ENCODE measurements at regions not wholly inside any gene's neighbourhood (a gene's known extent, or its start where the extent isn't known, plus 50 kb on each side); places are given as distances from the start of the nearest gene placed in this dataset.

DNA sequence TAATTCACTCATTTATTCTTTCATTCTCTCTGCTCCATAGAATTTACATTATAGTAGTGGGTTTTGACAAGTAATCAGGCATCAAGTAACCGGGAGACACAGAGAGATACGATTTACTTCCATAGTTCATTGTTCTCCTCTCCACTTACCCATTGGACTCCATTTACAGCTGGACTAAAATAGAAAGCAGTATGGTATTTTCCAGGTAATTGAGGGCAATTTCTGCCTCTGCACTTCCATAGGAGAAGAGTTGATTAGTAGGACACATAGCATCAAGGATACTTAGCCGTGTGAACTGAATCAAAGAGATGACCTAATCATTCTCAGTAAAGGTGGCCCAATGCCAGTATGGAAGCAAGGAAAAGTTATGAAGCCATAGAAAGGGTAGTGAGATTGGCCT, 244.4 kb downstream of the COX7C start:
- TF ChIP-seq CTCF (conservative IDR thresholded peaks at IDR 0.05; ENCODE audit: low read depth in 2 of 2) (no peak), POLR2AphosphoS5 (IDR thresholded peaks at IDR 0.05; ENCODE audit: low read depth) (no peak), EZH2phosphoT487 (IDR thresholded peaks at IDR 0.05; ENCODE audit: unreplicated experiment) (no peak), ZNF331 (CRISPR knock-in tag; IDR thresholded peaks at IDR 0.05; ENCODE audit: low read depth) (no peak), ETS1 (IDR thresholded peaks at IDR 0.05) (no peak), CREB1 (CRISPR knock-in tag; IDR thresholded peaks at IDR 0.05; ENCODE audit: low read depth) (no peak), EZH2 (IDR thresholded peaks at IDR 0.05; ENCODE audit: low read depth, unreplicated experiment) (no peak), ZNF114 (CRISPR knock-in tag; IDR thresholded peaks at IDR 0.05) (no peak), JUNB (IDR thresholded peaks at IDR 0.05; ENCODE audit: unreplicated experiment) (no peak), NANOG (IDR thresholded peaks at IDR 0.05; ENCODE audit: borderline replicate concordance) (no peak), ZNF462 (CRISPR knock-in tag; IDR thresholded peaks at IDR 0.05) (no peak), STAT1 (IDR thresholded peaks at IDR 0.05; ENCODE audit: unreplicated experiment) (no peak)
- TF ChIP-seq, protein P1, sequence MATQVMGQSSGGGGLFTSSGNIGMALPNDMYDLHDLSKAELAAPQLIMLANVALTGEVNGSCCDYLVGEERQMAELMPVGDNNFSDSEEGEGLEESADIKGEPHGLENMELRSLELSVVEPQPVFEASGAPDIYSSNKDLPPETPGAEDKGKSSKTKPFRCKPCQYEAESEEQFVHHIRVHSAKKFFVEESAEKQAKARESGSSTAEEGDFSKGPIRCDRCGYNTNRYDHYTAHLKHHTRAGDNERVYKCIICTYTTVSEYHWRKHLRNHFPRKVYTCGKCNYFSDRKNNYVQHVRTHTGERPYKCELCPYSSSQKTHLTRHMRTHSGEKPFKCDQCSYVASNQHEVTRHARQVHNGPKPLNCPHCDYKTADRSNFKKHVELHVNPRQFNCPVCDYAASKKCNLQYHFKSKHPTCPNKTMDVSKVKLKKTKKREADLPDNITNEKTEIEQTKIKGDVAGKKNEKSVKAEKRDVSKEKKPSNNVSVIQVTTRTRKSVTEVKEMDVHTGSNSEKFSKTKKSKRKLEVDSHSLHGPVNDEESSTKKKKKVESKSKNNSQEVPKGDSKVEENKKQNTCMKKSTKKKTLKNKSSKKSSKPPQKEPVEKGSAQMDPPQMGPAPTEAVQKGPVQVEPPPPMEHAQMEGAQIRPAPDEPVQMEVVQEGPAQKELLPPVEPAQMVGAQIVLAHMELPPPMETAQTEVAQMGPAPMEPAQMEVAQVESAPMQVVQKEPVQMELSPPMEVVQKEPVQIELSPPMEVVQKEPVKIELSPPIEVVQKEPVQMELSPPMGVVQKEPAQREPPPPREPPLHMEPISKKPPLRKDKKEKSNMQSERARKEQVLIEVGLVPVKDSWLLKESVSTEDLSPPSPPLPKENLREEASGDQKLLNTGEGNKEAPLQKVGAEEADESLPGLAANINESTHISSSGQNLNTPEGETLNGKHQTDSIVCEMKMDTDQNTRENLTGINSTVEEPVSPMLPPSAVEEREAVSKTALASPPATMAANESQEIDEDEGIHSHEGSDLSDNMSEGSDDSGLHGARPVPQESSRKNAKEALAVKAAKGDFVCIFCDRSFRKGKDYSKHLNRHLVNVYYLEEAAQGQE (IDR thresholded peaks at IDR 0.05; ENCODE audit: unreplicated experiment): no peak

Measured in GM23338 (cell line).